Activated T-helper 2 cell treated with anti-CD3 and anti-CD28 coated beads, Interferon-gamma antibody, Interleukin-2, Interleukin-4, amounts not matched to agents 10 μg/mL and 5 μg/mL and 100 μg/mL, durations not matched to agents 14 hours and 24 hours and 36 hours (primary cell): ENCODE measurements at regions not wholly inside any gene's neighbourhood (a gene's known extent, or its start where the extent isn't known, plus 50 kb on each side); places are given as distances from the start of the nearest gene placed in this dataset.

ENCODE experiments used
- DNase-seq: peaks from one replicate; pipeline ENCODE4 v3.0.0; 2021; ENCODE audit warnings: low spot score
- H3K27ac Mint-ChIP-seq: one replicate; pipeline ENCODE4 v1.8.0; 2021; ENCODE audit warnings: mixed read lengths
- H3K27me3 Mint-ChIP-seq: one replicate; pipeline ENCODE4 v1.8.0; 2021; ENCODE audit warnings: low read depth, mixed read lengths
- H3K36me3 Mint-ChIP-seq: one replicate; pipeline ENCODE4 v1.8.0; 2021; ENCODE audit warnings: low read depth, mixed read lengths
- H3K4me1 Mint-ChIP-seq: one replicate; pipeline ENCODE4 v1.8.0; 2021; ENCODE audit warnings: low read depth, mixed read lengths
- H3K4me3 Mint-ChIP-seq: one replicate; pipeline ENCODE4 v1.8.0; 2021; ENCODE audit warnings: low read depth, mild to moderate bottlenecking, moderate library complexity, mixed read lengths
- H3K9me3 Mint-ChIP-seq: one replicate; pipeline ENCODE4 v1.8.0; 2021; ENCODE audit warnings: mixed read lengths
- intact Hi-C: fragments of 100-400 bp; cut with micrococcal nuclease; formaldehyde crosslinking; loops from one replicate; pipeline ENCODE4 v1.15.1; 2023

- H3K27me3 Mint-ChIP-seq: no peaks in the 10 kb centered on the region
- intact Hi-C loops: no loop called here
- H3K36me3 Mint-ChIP-seq: no peaks in the 10 kb centered on the region
- no peak overlapping the region for H3K27ac Mint-ChIP-seq
- no peaks in the 10 kb centered on the region for H3K4me1 Mint-ChIP-seq
- H3K4me3 Mint-ChIP-seq: no peak overlapping the region
- H3K9me3 Mint-ChIP-seq: peaks cover 23% of the 10 kb centered on the region
- DNase-seq: no peak
These were observed 172.8 kb upstream of the CDH11 start for GRCh38 chr16:65294708-65295107.

- no peak overlapping the region for H3K27ac Mint-ChIP-seq
These were observed 172.3 kb upstream of the CDH11 start for GRCh38 chr16:65294165-65294564.

GRCh38 chr16:65289022-65289421 is 167.2 kb upstream of the CDH11 start:
- no peak overlapping the region for H3K27ac Mint-ChIP-seq
- peaks cover 15% of the 10 kb centered on the region for H3K9me3 Mint-ChIP-seq
- no peaks in the 10 kb centered on the region for H3K36me3 Mint-ChIP-seq
- DNase-seq: no peak
- intact Hi-C loops: no loop called here
- H3K4me3 Mint-ChIP-seq: no peak overlapping the region
- no peaks in the 10 kb centered on the region for H3K27me3 Mint-ChIP-seq
- no peaks in the 10 kb centered on the region for H3K4me1 Mint-ChIP-seq

More at GRCh38 chr16:65294165-65294564, 172.3 kb upstream of the CDH11 start:
- H3K27me3 Mint-ChIP-seq: no peaks in the 10 kb centered on the region
- peaks cover 22% of the 10 kb centered on the region for H3K9me3 Mint-ChIP-seq
- intact Hi-C loops: no loop called here
- no peak for DNase-seq
- no peak overlapping the region for H3K4me3 Mint-ChIP-seq
- no peaks in the 10 kb centered on the region for H3K36me3 Mint-ChIP-seq
- H3K4me1 Mint-ChIP-seq: no peaks in the 10 kb centered on the region

- no peak overlapping the region for H3K27ac Mint-ChIP-seq
- no peak for DNase-seq
- no peak overlapping the region for H3K4me3 Mint-ChIP-seq
- no peaks in the 10 kb centered on the region for H3K36me3 Mint-ChIP-seq
- intact Hi-C loops: no loop called here
- H3K27me3 Mint-ChIP-seq: no peaks in the 10 kb centered on the region
- peaks cover 9% of the 10 kb centered on the region for H3K9me3 Mint-ChIP-seq
- no peaks in the 10 kb centered on the region for H3K4me1 Mint-ChIP-seq
These were observed 165.4 kb upstream of the CDH11 start for GRCh38 chr16:65287307-65287706.

GRCh38 chr16:65285128-65286048 is 163.5 kb upstream of the CDH11 start:
- H3K36me3 Mint-ChIP-seq: no peaks in the 10 kb centered on the region
- intact Hi-C loops: no loop called here
- no peak overlapping the region for H3K27ac Mint-ChIP-seq
- no peak for DNase-seq
- H3K4me3 Mint-ChIP-seq: no peak overlapping the region
- peaks cover 9% of the 10 kb centered on the region for H3K9me3 Mint-ChIP-seq
- H3K27me3 Mint-ChIP-seq: no peaks in the 10 kb centered on the region
- no peaks in the 10 kb centered on the region for H3K4me1 Mint-ChIP-seq

GRCh38 chr16:65284626-65285025 is 162.8 kb upstream of the CDH11 start:
- H3K9me3 Mint-ChIP-seq: peaks cover 1% of the 10 kb centered on the region
- no peak overlapping the region for H3K4me3 Mint-ChIP-seq
- no peak overlapping the region for H3K27ac Mint-ChIP-seq
- H3K27me3 Mint-ChIP-seq: no peaks in the 10 kb centered on the region
- no peak for DNase-seq
- intact Hi-C loops: no loop called here
- no peaks in the 10 kb centered on the region for H3K36me3 Mint-ChIP-seq
- no peaks in the 10 kb centered on the region for H3K4me1 Mint-ChIP-seq

- Mint-ChIP-seq H3K27ac (no peak overlapping the region), H3K9me3 (peaks cover 5% of the 10 kb centered on the region), H3K36me3 (no peaks in the 10 kb centered on the region), H3K4me1 (no peaks in the 10 kb centered on the region), H3K4me3 (no peak overlapping the region), H3K27me3 (no peaks in the 10 kb centered on the region)
- DNase-seq: no peak
- intact Hi-C loops: no loop called here
These were observed 161.4 kb upstream of the CDH11 start for GRCh38 chr16:65283181-65283651.

GRCh38 chr16:65281586-65281985 is 159.7 kb upstream of the CDH11 start:
- Mint-ChIP-seq H3K4me3 (no peak overlapping the region), H3K4me1 (no peaks in the 10 kb centered on the region), H3K9me3 (peaks cover 13% of the 10 kb centered on the region), H3K36me3 (no peaks in the 10 kb centered on the region), H3K27me3 (no peaks in the 10 kb centered on the region), H3K27ac (no peak overlapping the region)
- no peak for DNase-seq
- intact Hi-C loops: no loop called here

GRCh38 chr16:65280845-65281512 is 159.1 kb upstream of the CDH11 start:
- H3K9me3 Mint-ChIP-seq: peaks cover 16% of the 10 kb centered on the region
- H3K4me3 Mint-ChIP-seq: no peak overlapping the region
- intact Hi-C loops: no loop called here
- H3K4me1 Mint-ChIP-seq: no peaks in the 10 kb centered on the region
- H3K27me3 Mint-ChIP-seq: no peaks in the 10 kb centered on the region
- no peaks in the 10 kb centered on the region for H3K36me3 Mint-ChIP-seq
- DNase-seq: no peak
- no peak overlapping the region for H3K27ac Mint-ChIP-seq

GRCh38 chr16:65279576-65279975 is 157.7 kb upstream of the CDH11 start:
- Mint-ChIP-seq H3K27me3 (no peaks in the 10 kb centered on the region), H3K27ac (no peak overlapping the region), H3K36me3 (no peaks in the 10 kb centered on the region), H3K4me3 (no peak overlapping the region), H3K4me1 (no peaks in the 10 kb centered on the region), H3K9me3 (peaks cover 16% of the 10 kb centered on the region)
- intact Hi-C loops: no loop called here
- no peak for DNase-seq

GRCh38 chr16:65278874-65279273 is 157.0 kb upstream of the CDH11 start:
- intact Hi-C loops: no loop called here
- Mint-ChIP-seq H3K4me3 (no peak overlapping the region), H3K27me3 (no peaks in the 10 kb centered on the region), H3K9me3 (peaks cover 16% of the 10 kb centered on the region), H3K36me3 (no peaks in the 10 kb centered on the region), H3K27ac (no peak overlapping the region), H3K4me1 (no peaks in the 10 kb centered on the region)
- DNase-seq: no peak

- DNase-seq: no peak
- H3K27me3 Mint-ChIP-seq: no peaks in the 10 kb centered on the region
- H3K27ac Mint-ChIP-seq: no peak overlapping the region
- H3K9me3 Mint-ChIP-seq: peaks cover 26% of the 10 kb centered on the region
- intact Hi-C loops: no loop called here
- H3K4me3 Mint-ChIP-seq: no peak overlapping the region
- H3K36me3 Mint-ChIP-seq: no peaks in the 10 kb centered on the region
- no peaks in the 10 kb centered on the region for H3K4me1 Mint-ChIP-seq
These were observed 152.7 kb upstream of the CDH11 start for GRCh38 chr16:65274566-65274965.

- Mint-ChIP-seq H3K4me1 (no peaks in the 10 kb centered on the region), H3K27me3 (no peaks in the 10 kb centered on the region), H3K27ac (no peak overlapping the region), H3K4me3 (no peak overlapping the region), H3K36me3 (no peaks in the 10 kb centered on the region), H3K9me3 (peaks cover 21% of the 10 kb centered on the region)
- intact Hi-C loops: no loop called here
- no peak for DNase-seq
These were observed 151.0 kb upstream of the CDH11 start for GRCh38 chr16:65272699-65273414.
